Effector memory CD4-positive, alpha-beta T cell (primary cell): ENCODE measurements at regions not wholly inside any gene's neighbourhood (a gene's known extent, or its start where the extent isn't known, plus 50 kb on each side); places are given as distances from the start of the nearest gene placed in this dataset.

Source experiments
- DNase-seq, 3 donors: peaks; one replicate each; pipeline ENCODE4 v3.0.0-alpha.2; 2020
- H3K27ac ChIP-seq: 2 replicates; pipeline ENCODE4 v1.7.0; 2013; ENCODE audit warnings: mild to moderate bottlenecking, low read length, moderate library complexity; ENCODE audit not compliant: insufficient read depth, poor library complexity, severe bottlenecking
- H3K27me3 ChIP-seq: replicated peaks from 2 replicates; pipeline ENCODE4 v1.7.0; 2013; ENCODE audit warnings: mild to moderate bottlenecking, low read length; ENCODE audit not compliant: insufficient read depth, control insufficient read depth, poor library complexity, severe bottlenecking
- H3K36me3 ChIP-seq: 2 replicates; pipeline ENCODE4 v1.7.0; 2013; ENCODE audit warnings: mild to moderate bottlenecking, low read length, moderate library complexity; ENCODE audit not compliant: control insufficient read depth, insufficient read depth
- H3K4me1 ChIP-seq: 2 replicates; pipeline ENCODE4 v1.7.0; 2013; ENCODE audit warnings: low read length, mild to moderate bottlenecking; ENCODE audit not compliant: control insufficient read depth, insufficient read depth, poor library complexity, severe bottlenecking
- H3K4me3 ChIP-seq: 2 replicates; pipeline ENCODE4 v1.7.0; 2013; ENCODE audit warnings: low read length, low read depth, mild to moderate bottlenecking; ENCODE audit not compliant: insufficient read depth, poor library complexity, severe bottlenecking
- H3K9me3 ChIP-seq: 2 replicates; pipeline ENCODE4 v1.7.0; 2013; ENCODE audit warnings: mild to moderate bottlenecking, low read length, moderate library complexity; ENCODE audit not compliant: control insufficient read depth

- no peak overlapping the region for H3K4me3 ChIP-seq
- DNase-seq: no peak
- no peak overlapping the region for H3K27ac ChIP-seq
- H3K36me3 ChIP-seq: no peaks in the 10 kb centered on the region
- H3K4me1 ChIP-seq: no peaks in the 10 kb centered on the region
- H3K27me3 ChIP-seq: no peaks in the 10 kb centered on the region
- no peaks in the 10 kb centered on the region for H3K9me3 ChIP-seq
Observed at GRCh38 chr3:94875149-94875548, 812.3 kb downstream of the NSUN3 start.

GRCh38 chr3:94887065-94887464 is 824.2 kb downstream of the NSUN3 start:
- no peak for DNase-seq
- Histone ChIP-seq H3K27ac (no peak overlapping the region), H3K9me3 (no peaks in the 10 kb centered on the region), H3K4me1 (no peaks in the 10 kb centered on the region), H3K4me3 (no peak overlapping the region), H3K27me3 (no peaks in the 10 kb centered on the region), H3K36me3 (no peaks in the 10 kb centered on the region)

GRCh38 chr3:94896994-94897393 is 834.1 kb downstream of the NSUN3 start:
- Histone ChIP-seq H3K4me1 (no peaks in the 10 kb centered on the region), H3K4me3 (no peak overlapping the region), H3K36me3 (no peaks in the 10 kb centered on the region), H3K27ac (no peak overlapping the region), H3K9me3 (no peaks in the 10 kb centered on the region), H3K27me3 (no peaks in the 10 kb centered on the region)
- DNase-seq: no peak

- Histone ChIP-seq H3K9me3 (no peaks in the 10 kb centered on the region), H3K4me1 (no peaks in the 10 kb centered on the region), H3K36me3 (no peaks in the 10 kb centered on the region), H3K27ac (no peak overlapping the region), H3K4me3 (no peak overlapping the region), H3K27me3 (no peaks in the 10 kb centered on the region)
- DNase-seq: no peak
Observed at GRCh38 chr3:94904156-94904674, 841.4 kb downstream of the NSUN3 start.

GRCh38 chr3:94909726-94910125 is 846.9 kb downstream of the NSUN3 start:
- DNase-seq: no peak
- H3K9me3 ChIP-seq: no peaks in the 10 kb centered on the region
- no peak overlapping the region for H3K4me3 ChIP-seq

GRCh38 chr3:94912656-94913055 is 849.8 kb downstream of the NSUN3 start:
- DNase-seq: no peak
- H3K27ac ChIP-seq: no peak overlapping the region
- H3K36me3 ChIP-seq: no peaks in the 10 kb centered on the region
- no peaks in the 10 kb centered on the region for H3K4me1 ChIP-seq
- no peaks in the 10 kb centered on the region for H3K27me3 ChIP-seq
- H3K4me3 ChIP-seq: no peak overlapping the region
- no peaks in the 10 kb centered on the region for H3K9me3 ChIP-seq

More at GRCh38 chr3:94909726-94910125, 846.9 kb downstream of the NSUN3 start:
- H3K27me3 ChIP-seq: no peaks in the 10 kb centered on the region
- H3K27ac ChIP-seq: no peak overlapping the region
- H3K36me3 ChIP-seq: no peaks in the 10 kb centered on the region
- H3K4me1 ChIP-seq: no peaks in the 10 kb centered on the region

GRCh38 chr3:94927175-94927574 is 864.3 kb downstream of the NSUN3 start:
- Histone ChIP-seq H3K27me3 (no peaks in the 10 kb centered on the region), H3K4me3 (no peak overlapping the region), H3K27ac (no peak overlapping the region), H3K9me3 (no peaks in the 10 kb centered on the region), H3K36me3 (no peaks in the 10 kb centered on the region), H3K4me1 (no peaks in the 10 kb centered on the region)
- DNase-seq: no peak

- H3K4me1 ChIP-seq: no peaks in the 10 kb centered on the region
- no peaks in the 10 kb centered on the region for H3K27me3 ChIP-seq
- H3K27ac ChIP-seq: no peak overlapping the region
- H3K4me3 ChIP-seq: no peak overlapping the region
- H3K36me3 ChIP-seq: no peaks in the 10 kb centered on the region
- no peak for DNase-seq
- no peaks in the 10 kb centered on the region for H3K9me3 ChIP-seq
Observed at GRCh38 chr3:94928921-94929320, 866.1 kb downstream of the NSUN3 start.

GRCh38 chr3:94935738-94936580 is 873.1 kb downstream of the NSUN3 start:
- Histone ChIP-seq H3K27me3 (no peaks in the 10 kb centered on the region), H3K4me3 (no peak overlapping the region), H3K4me1 (no peaks in the 10 kb centered on the region), H3K9me3 (no peaks in the 10 kb centered on the region), H3K36me3 (no peaks in the 10 kb centered on the region), H3K27ac (no peak overlapping the region)
- no peak for DNase-seq

GRCh38 chr3:94937980-94938379 is 875.1 kb downstream of the NSUN3 start:
- Histone ChIP-seq H3K27ac (no peak overlapping the region), H3K27me3 (no peaks in the 10 kb centered on the region), H3K4me3 (no peak overlapping the region), H3K4me1 (no peaks in the 10 kb centered on the region), H3K36me3 (no peaks in the 10 kb centered on the region), H3K9me3 (no peaks in the 10 kb centered on the region)
- DNase-seq: no peak
